ENCODE measurements at regions not wholly inside any gene's neighbourhood (a gene's known extent, or its start where the extent isn't known, plus 50 kb on each side); places are given as distances from the start of the nearest gene placed in this dataset.

DNA sequence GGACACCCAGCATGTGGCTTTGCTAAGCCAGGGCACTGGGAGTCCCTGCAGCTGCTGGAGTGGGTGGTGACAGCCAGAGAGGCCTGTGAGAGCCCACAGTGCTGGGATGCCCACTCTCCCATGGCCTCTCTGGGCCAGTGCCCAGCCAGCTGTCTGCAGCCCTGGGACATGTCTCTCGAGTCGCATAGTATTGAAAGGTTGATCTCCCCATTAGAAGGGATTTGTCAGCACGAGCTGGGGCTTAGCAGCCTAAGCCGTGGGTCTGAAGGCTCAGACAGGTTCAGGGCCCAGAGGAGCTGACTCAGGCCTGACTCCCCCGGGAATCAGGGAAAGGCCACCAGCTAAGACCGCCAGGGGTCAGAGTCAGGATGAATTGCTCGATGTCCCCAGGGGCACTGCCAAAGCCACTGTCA is 53.5 kb downstream of the FOXD2 start:
- no peaks in the 10 kb centered on the region for H3K4me1 Mint-ChIP-seq
- H3K27ac ChIP-seq (ENCODE audit: low read length): no peak overlapping the region
- ATAC-seq (no peak), DNase-seq (no peak)
- no peaks in the 10 kb centered on the region for H3K27me3 ChIP-seq (ENCODE audit: control insufficient read depth, insufficient read depth, low read length)
- intact Hi-C loops (cut with micrococcal nuclease): no loop called here
- no peaks in the 10 kb centered on the region for H3K36me3 Mint-ChIP-seq
- H3K36me3 ChIP-seq (ENCODE audit: control insufficient read depth, insufficient read depth, low read length): no peaks in the 10 kb centered on the region
- H3K4me1 ChIP-seq (ENCODE audit: control insufficient read depth, insufficient read depth, low read length): no peaks in the 10 kb centered on the region
- H3K27me3 Mint-ChIP-seq (ENCODE audit: low read depth in 2 of 2): peaks cover 21 to 35% of the 10 kb centered on the region in 2 donors
- H3K27ac Mint-ChIP-seq: no peak overlapping the region
- TF ChIP-seq, protein P1, sequence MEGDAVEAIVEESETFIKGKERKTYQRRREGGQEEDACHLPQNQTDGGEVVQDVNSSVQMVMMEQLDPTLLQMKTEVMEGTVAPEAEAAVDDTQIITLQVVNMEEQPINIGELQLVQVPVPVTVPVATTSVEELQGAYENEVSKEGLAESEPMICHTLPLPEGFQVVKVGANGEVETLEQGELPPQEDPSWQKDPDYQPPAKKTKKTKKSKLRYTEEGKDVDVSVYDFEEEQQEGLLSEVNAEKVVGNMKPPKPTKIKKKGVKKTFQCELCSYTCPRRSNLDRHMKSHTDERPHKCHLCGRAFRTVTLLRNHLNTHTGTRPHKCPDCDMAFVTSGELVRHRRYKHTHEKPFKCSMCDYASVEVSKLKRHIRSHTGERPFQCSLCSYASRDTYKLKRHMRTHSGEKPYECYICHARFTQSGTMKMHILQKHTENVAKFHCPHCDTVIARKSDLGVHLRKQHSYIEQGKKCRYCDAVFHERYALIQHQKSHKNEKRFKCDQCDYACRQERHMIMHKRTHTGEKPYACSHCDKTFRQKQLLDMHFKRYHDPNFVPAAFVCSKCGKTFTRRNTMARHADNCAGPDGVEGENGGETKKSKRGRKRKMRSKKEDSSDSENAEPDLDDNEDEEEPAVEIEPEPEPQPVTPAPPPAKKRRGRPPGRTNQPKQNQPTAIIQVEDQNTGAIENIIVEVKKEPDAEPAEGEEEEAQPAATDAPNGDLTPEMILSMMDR (IDR thresholded peaks at IDR 0.05): no peak
- no peak overlapping the region for H3K4me3 Mint-ChIP-seq
- H3K9me3 Mint-ChIP-seq: no peaks in the 10 kb centered on the region
- H3K4me3 ChIP-seq (ENCODE audit: low read length): no peak overlapping the region
- H3K9me3 ChIP-seq (ENCODE audit: control insufficient read depth, insufficient read depth, low read length): no peaks in the 10 kb centered on the region
- 78% methylated on average over 7 of the region's 7 CpGs for WGBS (ENCODE audit: insufficient coverage)

DNA sequence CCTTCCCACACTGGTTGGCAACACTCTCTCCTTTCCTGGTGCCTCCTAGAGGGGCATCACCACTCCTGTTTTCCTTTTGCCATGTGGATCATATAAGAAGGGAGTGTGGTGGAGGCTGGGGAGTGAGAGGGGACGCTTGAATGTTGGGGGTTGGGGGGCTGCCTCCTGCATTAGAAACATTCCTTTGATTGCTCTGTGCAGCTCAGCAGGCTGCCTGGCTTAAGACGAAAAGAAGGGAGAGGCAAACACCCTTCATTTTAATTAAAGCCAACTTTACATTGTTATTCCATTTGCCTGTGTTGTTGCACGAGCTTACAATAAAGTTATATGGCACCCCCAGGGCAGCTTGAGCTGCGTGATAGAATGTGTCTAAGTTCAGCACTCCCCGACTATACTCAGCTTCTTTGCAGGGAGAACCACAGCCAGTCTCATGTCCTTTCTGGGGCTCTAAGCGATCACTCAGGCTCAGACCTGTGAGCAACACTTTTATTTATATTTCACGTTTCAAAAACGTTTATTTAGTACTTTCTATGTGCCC is 57.4 kb downstream of the FOXD2 start:
- intact Hi-C loops (cut with micrococcal nuclease): no loop called here
- ATAC-seq (no peak), DNase-seq (no peak)
- TF ChIP-seq, protein P1 (IDR thresholded peaks at IDR 0.05): no peak
- Mint-ChIP-seq H3K9me3 (no peaks in the 10 kb centered on the region), H3K27me3 (ENCODE audit: low read depth in 2 of 2) (peaks cover 26 to 55% of the 10 kb centered on the region in 2 donors), H3K4me1 (no peaks in the 10 kb centered on the region), H3K36me3 (no peaks in the 10 kb centered on the region), H3K27ac (no peak overlapping the region), H3K4me3 (no peak overlapping the region)
- no peaks in the 10 kb centered on the region for H3K9me3 ChIP-seq (ENCODE audit: control insufficient read depth, insufficient read depth, low read length)
- no peaks in the 10 kb centered on the region for H3K4me1 ChIP-seq (ENCODE audit: control insufficient read depth, insufficient read depth, low read length)
- no peaks in the 10 kb centered on the region for H3K27me3 ChIP-seq (ENCODE audit: control insufficient read depth, insufficient read depth, low read length)
- WGBS (ENCODE audit: insufficient coverage): 43% methylated on average over 8 of the region's 8 CpGs
- no peak overlapping the region for H3K4me3 ChIP-seq (ENCODE audit: low read length)
- H3K36me3 ChIP-seq (ENCODE audit: control insufficient read depth, insufficient read depth, low read length): no peaks in the 10 kb centered on the region
- H3K27ac ChIP-seq (ENCODE audit: low read length): no peak overlapping the region

DNA sequence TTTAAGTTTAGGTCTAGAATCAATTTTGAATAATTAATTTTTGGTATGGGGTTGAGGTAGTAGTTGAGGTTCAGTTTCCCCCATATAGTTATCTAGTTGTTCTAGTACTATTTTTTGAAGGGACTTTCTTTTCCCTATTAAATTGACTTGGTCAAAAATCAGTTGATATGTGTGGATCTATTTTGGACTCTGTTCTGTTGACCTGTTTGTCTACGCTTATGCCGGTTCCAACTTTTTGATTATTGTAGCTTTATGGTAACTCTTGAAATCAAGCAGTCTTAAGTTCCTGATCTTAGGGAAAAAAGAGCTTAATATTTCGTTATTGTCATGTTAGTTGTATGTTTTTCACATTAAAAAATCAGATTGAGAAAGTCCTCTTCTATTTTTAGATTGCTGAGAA is 60.7 kb downstream of the FOXD2 start:
- WGBS (ENCODE audit: insufficient coverage): 95% methylated on average over 2 of the region's 3 CpGs
- DNase-seq (no peak), ATAC-seq (no peak)
- H3K4me1 Mint-ChIP-seq: peaks cover 0 to 2% of the 10 kb centered on the region in 2 donors
- H3K36me3 Mint-ChIP-seq: no peaks in the 10 kb centered on the region
- no peak overlapping the region for H3K27ac Mint-ChIP-seq
- peaks cover 7% of the 10 kb centered on the region for H3K27me3 ChIP-seq (ENCODE audit: control insufficient read depth, insufficient read depth, low read length)
- H3K4me1 ChIP-seq (ENCODE audit: control insufficient read depth, insufficient read depth, low read length): no peaks in the 10 kb centered on the region
- H3K27ac ChIP-seq (ENCODE audit: low read length): no peak overlapping the region
- TF ChIP-seq, protein P1 (IDR thresholded peaks at IDR 0.05): no peak
- no peak overlapping the region for H3K4me3 Mint-ChIP-seq
- intact Hi-C loops (cut with micrococcal nuclease): no loop called here
- H3K4me3 ChIP-seq (ENCODE audit: low read length): no peak overlapping the region
- H3K27me3 Mint-ChIP-seq (ENCODE audit: low read depth in 2 of 2): peaks cover 36 to 65% of the 10 kb centered on the region in 2 donors
- no peaks in the 10 kb centered on the region for H3K9me3 Mint-ChIP-seq
- no peaks in the 10 kb centered on the region for H3K9me3 ChIP-seq (ENCODE audit: control insufficient read depth, insufficient read depth, low read length)
- H3K36me3 ChIP-seq (ENCODE audit: control insufficient read depth, insufficient read depth, low read length): no peaks in the 10 kb centered on the region

DNA sequence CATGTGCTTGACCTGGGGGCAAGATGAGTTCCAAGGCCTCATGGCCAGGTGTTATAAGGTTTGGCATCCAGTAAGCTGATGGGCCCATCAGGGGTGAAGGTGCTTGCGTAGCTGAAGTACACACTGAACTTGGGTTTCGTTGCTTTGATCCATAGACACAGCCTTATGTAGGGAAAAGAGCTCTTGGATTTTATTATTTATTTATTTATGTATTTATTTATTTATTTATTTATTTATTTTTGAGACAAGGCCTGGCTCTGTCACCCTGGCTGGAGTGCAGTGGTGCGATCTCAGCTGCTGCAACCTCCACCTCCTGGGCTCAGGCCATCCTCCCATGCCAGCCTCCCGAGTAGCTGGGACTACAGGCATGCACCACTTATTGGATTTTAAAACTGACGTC is 63.2 kb downstream of the FOXD2 start:
- no peaks in the 10 kb centered on the region for H3K4me1 ChIP-seq (ENCODE audit: control insufficient read depth, insufficient read depth, low read length)
- peaks cover 8% of the 10 kb centered on the region for H3K27me3 ChIP-seq (ENCODE audit: control insufficient read depth, insufficient read depth, low read length)
- intact Hi-C loops (cut with micrococcal nuclease): no loop called here
- no peaks in the 10 kb centered on the region for H3K36me3 Mint-ChIP-seq
- no peak for DNase-seq
- TF ChIP-seq, protein P1 (IDR thresholded peaks at IDR 0.05): no peak
- H3K4me1 Mint-ChIP-seq: peaks cover 0 to 7% of the 10 kb centered on the region in 2 donors
- no peak overlapping the region for H3K27ac ChIP-seq (ENCODE audit: low read length)
- H3K27ac Mint-ChIP-seq: no peak overlapping the region
- no peak overlapping the region for H3K4me3 ChIP-seq (ENCODE audit: low read length)
- no peaks in the 10 kb centered on the region for H3K9me3 ChIP-seq (ENCODE audit: control insufficient read depth, insufficient read depth, low read length)
- peaks cover 42 to 74% of the 10 kb centered on the region in 2 donors for H3K27me3 Mint-ChIP-seq (ENCODE audit: low read depth in 2 of 2)
- ATAC-seq: no peak
- no peaks in the 10 kb centered on the region for H3K9me3 Mint-ChIP-seq
- H3K36me3 ChIP-seq (ENCODE audit: control insufficient read depth, insufficient read depth, low read length): no peaks in the 10 kb centered on the region
- 96% methylated on average over 5 of the region's 5 CpGs for WGBS (ENCODE audit: insufficient coverage)
- H3K4me3 Mint-ChIP-seq: no peak overlapping the region
